Activated B cell treated with CpG ODN at 0.5 μM for 24 hours (primary cell): ENCODE measurements at regions not wholly inside any gene's neighbourhood (a gene's known extent, or its start where the extent isn't known, plus 50 kb on each side); places are given as distances from the start of the nearest gene placed in this dataset.
"Not testable (repeated sequence)": the region's sequence is repeated elsewhere in the genome, so short reads cannot be mapped to it uniquely, and the experiment has no call there.

ENCODE experiments used
- ATAC-seq: fragments of 200-7000 bp; cut with Tn5 transposase; one replicate; pipeline ENCODE4 v1.10.0; 2021; ENCODE audit warnings: low read depth, mild to moderate bottlenecking, moderate library complexity
- CTCF ChIA-PET: fragments of 350-600 bp; sonication (Branson Sonifier 250); formaldehyde crosslinking; loops from one replicate; lab custom pipeline; 2021; ENCODE audit warnings: antibody characterized with exemption; lab: Charles Lee
- POLR2A ChIA-PET: fragments of 350-600 bp; sonication (Branson Sonifier 250); formaldehyde crosslinking; loops from one replicate; lab custom pipeline; 2021; ENCODE audit warnings: antibody characterized with exemption; lab: Charles Lee
- DNase-seq: peaks from one replicate; pipeline ENCODE4 v3.0.0; 2022
- H3K27ac Mint-ChIP-seq: one replicate; pipeline ENCODE4 v1.8.0; 2020; ENCODE audit warnings: mixed read lengths
- H3K27me3 Mint-ChIP-seq: one replicate; pipeline ENCODE4 v1.8.0; 2021; ENCODE audit warnings: mixed read lengths
- H3K36me3 Mint-ChIP-seq: one replicate; pipeline ENCODE4 v1.8.0; 2021; ENCODE audit warnings: low read depth, mixed read lengths
- H3K4me1 Mint-ChIP-seq: one replicate; pipeline ENCODE4 v1.8.0; 2021; ENCODE audit warnings: mixed read lengths
- H3K4me3 Mint-ChIP-seq: one replicate; pipeline ENCODE4 v1.8.0; 2020; ENCODE audit warnings: mild to moderate bottlenecking, mixed read lengths
- H3K9me3 Mint-ChIP-seq: one replicate; pipeline ENCODE4 v1.8.0; 2020; ENCODE audit warnings: mixed read lengths
- CTCF ChIP-seq: fragments of 200-600 bp; IDR thresholded peaks from one replicate; pipeline ENCODE4 v1.8.0; 2022; ENCODE audit warnings: antibody characterized with exemption, mild to moderate bottlenecking
- intact Hi-C: fragments of 100-400 bp; cut with micrococcal nuclease; formaldehyde crosslinking; loops from one replicate; pipeline ENCODE4 v1.15.1; 2024

- no peak for TF ChIP-seq CTCF
- H3K4me1 Mint-ChIP-seq, result no peaks in the 10 kb centered on the region
- DNase-seq (no peak), ATAC-seq (no peak)
- H3K36me3 Mint-ChIP-seq, result no peaks in the 10 kb centered on the region
- no peak overlapping the region for H3K27ac Mint-ChIP-seq
- no peaks in the 10 kb centered on the region for H3K9me3 Mint-ChIP-seq
- no peaks in the 10 kb centered on the region for H3K27me3 Mint-ChIP-seq
- no peak overlapping the region for H3K4me3 Mint-ChIP-seq
- ChIA-PET POLR2A (no interaction called here), CTCF (no interaction called here)
- intact Hi-C loops, result no loop called here
These were observed 1035.2 kb upstream of the SLIT2 start for GRCh38 chr4:19216476-19216875.

GRCh38 chr4:19214591-19215186, 1037.0 kb upstream of the SLIT2 start:
- intact Hi-C loops, result no loop called here
- Mint-ChIP-seq H3K27me3 (no peaks in the 10 kb centered on the region), H3K4me1 (no peaks in the 10 kb centered on the region), H3K27ac (no peak overlapping the region), H3K36me3 (no peaks in the 10 kb centered on the region), H3K9me3 (peaks cover 4% of the 10 kb centered on the region), H3K4me3 (no peak overlapping the region)
- TF ChIP-seq CTCF, result no peak
- ATAC-seq (no peak), DNase-seq (no peak)
- CTCF ChIA-PET, result no interaction called here
- POLR2A ChIA-PET, result no interaction called here

GRCh38 chr4:19213388-19213787, 1038.3 kb upstream of the SLIT2 start:
- TF ChIP-seq CTCF, result no peak
- Mint-ChIP-seq H3K27ac (no peak overlapping the region), H3K4me1 (no peaks in the 10 kb centered on the region), H3K4me3 (no peak overlapping the region), H3K36me3 (no peaks in the 10 kb centered on the region), H3K27me3 (no peaks in the 10 kb centered on the region), H3K9me3 (peaks cover 6% of the 10 kb centered on the region)
- ChIA-PET CTCF (no interaction called here), POLR2A (no interaction called here)
- intact Hi-C loops, result no loop called here
- no peak for DNase-seq
- no peak for ATAC-seq

- Mint-ChIP-seq H3K27ac (no peak overlapping the region), H3K4me1 (no peaks in the 10 kb centered on the region), H3K4me3 (no peak overlapping the region), H3K9me3 (peaks cover 8% of the 10 kb centered on the region), H3K36me3 (no peaks in the 10 kb centered on the region), H3K27me3 (no peaks in the 10 kb centered on the region)
- DNase-seq (no peak), ATAC-seq (no peak)
- CTCF ChIA-PET, result no interaction called here
- TF ChIP-seq CTCF, result no peak
- POLR2A ChIA-PET, result no interaction called here
- intact Hi-C loops, result no loop called here
These were observed 1045.9 kb upstream of the SLIT2 start for GRCh38 chr4:19205853-19206252.

- H3K9me3 Mint-ChIP-seq, H3K36me3 Mint-ChIP-seq, H3K4me3 Mint-ChIP-seq, H3K27ac Mint-ChIP-seq, DNase-seq, POLR2A ChIA-PET, H3K27me3 Mint-ChIP-seq, H3K4me1 Mint-ChIP-seq, ATAC-seq, CTCF ChIA-PET, intact Hi-C loops: not testable (repeated sequence)
These were observed 1053.9 kb upstream of the SLIT2 start for GRCh38 chr4:19197838-19198237.

- intact Hi-C loops, result no loop called here
- no peak for DNase-seq
- no peak for TF ChIP-seq CTCF
- no peak for ATAC-seq
- H3K27me3 Mint-ChIP-seq, result no peaks in the 10 kb centered on the region
- ChIA-PET POLR2A (no interaction called here), CTCF (no interaction called here)
- H3K4me1 Mint-ChIP-seq, result no peaks in the 10 kb centered on the region
- no peaks in the 10 kb centered on the region for H3K36me3 Mint-ChIP-seq
- no peak overlapping the region for H3K4me3 Mint-ChIP-seq
- H3K9me3 Mint-ChIP-seq, result peaks cover 7% of the 10 kb centered on the region
- H3K27ac Mint-ChIP-seq, result no peak overlapping the region
These were observed 1056.0 kb upstream of the SLIT2 start for GRCh38 chr4:19195696-19196095.
